Parathyroid adenoma (tissue), 2 donors: ENCODE measurements at regions not wholly inside any gene's neighbourhood (a gene's known extent, or its start where the extent isn't known, plus 50 kb on each side); places are given as distances from the start of the nearest gene placed in this dataset.

ENCODE experiments used
- H2AFZ ChIP-seq: fragments of 300-600 bp; sonication (generic); one replicate; pipeline ENCODE4 v1.7.0; 2017; ENCODE audit warnings: antibody characterized with exemption, mild to moderate bottlenecking
- H3K27ac ChIP-seq: fragments of 300-600 bp; sonication (generic); one replicate; pipeline ENCODE4 v1.7.0; 2017
- H3K27me3 ChIP-seq: fragments of 300-600 bp; sonication (generic); one replicate; pipeline ENCODE4 v1.7.0; 2017; ENCODE audit warnings: low read length; ENCODE audit not compliant: control insufficient read depth, insufficient read depth
- H3K36me3 ChIP-seq: fragments of 300-600 bp; sonication (generic); one replicate; pipeline ENCODE4 v1.7.0; 2017; ENCODE audit warnings: low read length; ENCODE audit not compliant: control insufficient read depth, insufficient read depth
- H3K4me1 ChIP-seq: fragments of 300-600 bp; sonication (generic); one replicate; pipeline ENCODE4 v1.7.0; 2017; ENCODE audit warnings: control low read depth
- H3K4me2 ChIP-seq: fragments of 300-600 bp; sonication (generic); one replicate; pipeline ENCODE4 v1.7.0; 2017; ENCODE audit warnings: low read length
- H3K4me3 ChIP-seq: fragments of 300-600 bp; sonication (generic); one replicate; pipeline ENCODE4 v1.7.0; 2017; ENCODE audit warnings: low read depth, low read length
- H3K79me2 ChIP-seq: fragments of 300-600 bp; sonication (generic); one replicate; pipeline ENCODE4 v1.7.0; 2017; ENCODE audit warnings: control low read depth
- H3K9ac ChIP-seq: fragments of 300-600 bp; sonication (generic); one replicate; pipeline ENCODE4 v1.7.0; 2017; ENCODE audit warnings: mild to moderate bottlenecking
- H3K9me3 ChIP-seq: fragments of 300-600 bp; sonication (generic); one replicate; pipeline ENCODE4 v1.7.0; 2017; ENCODE audit warnings: low read length; ENCODE audit not compliant: control insufficient read depth
- CTCF ChIP-seq: fragments of 300-600 bp; sonication (generic); IDR thresholded peaks from one replicate; pipeline ENCODE4 v1.7.0; 2017; ENCODE audit warnings: antibody characterized with exemption, mild to moderate bottlenecking
- donor health status: primary hyperparathyroidism.

GRCh38 chr5:2499917-2500316 is 251.6 kb downstream of the IRX2 start:
- no peaks in the 10 kb centered on the region for H3K27me3 ChIP-seq
- H3K9me3 ChIP-seq = no peaks in the 10 kb centered on the region
- H3K4me3 ChIP-seq = no peak overlapping the region
- no peaks in the 10 kb centered on the region for H3K79me2 ChIP-seq
- no peak overlapping the region for H3K4me2 ChIP-seq
- H3K4me1 ChIP-seq = no peaks in the 10 kb centered on the region
- H3K9ac ChIP-seq = no peak overlapping the region
- no peak overlapping the region for H3K27ac ChIP-seq
- H3K36me3 ChIP-seq = no peaks in the 10 kb centered on the region
- H2AFZ ChIP-seq = no peak overlapping the region
- no peak for TF ChIP-seq CTCF

- Histone ChIP-seq H3K9me3 (no peaks in the 10 kb centered on the region), H3K79me2 (no peaks in the 10 kb centered on the region), H2AFZ (no peak overlapping the region), H3K27ac (no peak overlapping the region), H3K9ac (no peak overlapping the region), H3K27me3 (no peaks in the 10 kb centered on the region), H3K36me3 (no peaks in the 10 kb centered on the region), H3K4me3 (no peak overlapping the region), H3K4me1 (no peaks in the 10 kb centered on the region), H3K4me2 (no peak overlapping the region)
- TF ChIP-seq CTCF = no peak
Observed at GRCh38 chr5:2496891-2497290, 254.6 kb downstream of the IRX2 start.

- H3K27ac ChIP-seq = no peak overlapping the region
- H3K4me2 ChIP-seq = no peak overlapping the region
- no peaks in the 10 kb centered on the region for H3K36me3 ChIP-seq
- no peak overlapping the region for H3K9ac ChIP-seq
- no peak overlapping the region for H2AFZ ChIP-seq
- no peaks in the 10 kb centered on the region for H3K79me2 ChIP-seq
- TF ChIP-seq CTCF = no peak
- no peaks in the 10 kb centered on the region for H3K9me3 ChIP-seq
- H3K4me3 ChIP-seq = no peak overlapping the region
- no peaks in the 10 kb centered on the region for H3K4me1 ChIP-seq
- no peaks in the 10 kb centered on the region for H3K27me3 ChIP-seq
Observed at GRCh38 chr5:2496126-2496525, 255.4 kb downstream of the IRX2 start.

- Histone ChIP-seq H3K27ac (no peak overlapping the region), H3K79me2 (no peaks in the 10 kb centered on the region), H3K9ac (no peak overlapping the region), H3K4me1 (no peaks in the 10 kb centered on the region), H2AFZ (no peak overlapping the region), H3K4me2 (no peak overlapping the region), H3K36me3 (no peaks in the 10 kb centered on the region), H3K4me3 (no peak overlapping the region), H3K27me3 (no peaks in the 10 kb centered on the region), H3K9me3 (no peaks in the 10 kb centered on the region)
- no peak for TF ChIP-seq CTCF
Observed at GRCh38 chr5:2493356-2493755, 258.1 kb downstream of the IRX2 start.

DNA sequence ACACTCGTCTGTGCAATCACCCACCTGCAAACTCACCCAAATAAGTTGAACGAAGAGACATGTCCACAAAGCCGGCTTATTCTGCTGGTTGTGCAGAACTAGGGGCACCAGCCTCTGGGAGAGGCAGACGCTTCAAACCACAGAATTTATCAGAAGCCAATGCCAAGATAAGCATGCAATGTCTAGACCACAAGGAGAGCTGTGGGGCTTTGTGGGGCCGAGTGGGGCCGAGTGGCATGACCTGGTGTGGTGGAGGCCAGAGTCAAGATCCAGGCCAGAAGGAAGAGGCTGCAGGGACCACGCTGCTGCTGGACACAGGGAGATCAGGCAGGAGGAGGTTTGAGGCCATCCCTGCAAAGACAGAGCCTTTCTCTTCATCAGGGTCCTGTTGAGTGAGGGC is 259.0 kb downstream of the IRX2 start:
- no peak overlapping the region for H3K27ac ChIP-seq
- H3K9ac ChIP-seq = no peak overlapping the region
- H3K4me2 ChIP-seq = no peak overlapping the region
- no peaks in the 10 kb centered on the region for H3K36me3 ChIP-seq
- no peak overlapping the region for H3K4me3 ChIP-seq
- TF ChIP-seq CTCF = no peak
- no peaks in the 10 kb centered on the region for H3K27me3 ChIP-seq
- H3K4me1 ChIP-seq = no peaks in the 10 kb centered on the region
- no peak overlapping the region for H2AFZ ChIP-seq
- no peaks in the 10 kb centered on the region for H3K9me3 ChIP-seq
- H3K79me2 ChIP-seq = no peaks in the 10 kb centered on the region
